T-helper 17 cell (primary cell): ENCODE measurements at regions not wholly inside any gene's neighbourhood (a gene's known extent, or its start where the extent isn't known, plus 50 kb on each side); places are given as distances from the start of the nearest gene placed in this dataset.

Source experiments
- ATAC-seq: fragments of 150-1000 bp; cut with Tn5 transposase; 2 replicates; pipeline ENCODE4 v1.10.0; 2021; ENCODE audit warnings: mild to moderate bottlenecking, moderate library complexity
- DNase-seq, 3 donors: peaks; one replicate each; pipeline versions ENCODE4 v3.0.0 to v3.0.0-alpha.2; 2020 to 2021
- H3K9me3 ChIP-seq: one replicate; pipeline ENCODE4 v1.7.0; 2013; ENCODE audit warnings: low read length, mild to moderate bottlenecking; ENCODE audit not compliant: control insufficient read depth, poor library complexity, severe bottlenecking
- H3K27ac Mint-ChIP-seq: one replicate; pipeline ENCODE4 v1.8.0; 2022; ENCODE audit warnings: mild to moderate bottlenecking, moderate library complexity, mixed read lengths
- H3K27me3 Mint-ChIP-seq: one replicate; pipeline ENCODE4 v1.8.0; 2022; ENCODE audit warnings: mixed read lengths
- H3K36me3 Mint-ChIP-seq: one replicate; pipeline ENCODE4 v1.8.0; 2022; ENCODE audit warnings: low read depth, mixed read lengths
- H3K4me1 Mint-ChIP-seq: one replicate; pipeline ENCODE4 v1.8.0; 2022; ENCODE audit warnings: mild to moderate bottlenecking, mixed read lengths
- H3K4me3 Mint-ChIP-seq: one replicate; pipeline ENCODE4 v1.8.0; 2022; ENCODE audit warnings: mild to moderate bottlenecking, moderate library complexity, mixed read lengths

DNA sequence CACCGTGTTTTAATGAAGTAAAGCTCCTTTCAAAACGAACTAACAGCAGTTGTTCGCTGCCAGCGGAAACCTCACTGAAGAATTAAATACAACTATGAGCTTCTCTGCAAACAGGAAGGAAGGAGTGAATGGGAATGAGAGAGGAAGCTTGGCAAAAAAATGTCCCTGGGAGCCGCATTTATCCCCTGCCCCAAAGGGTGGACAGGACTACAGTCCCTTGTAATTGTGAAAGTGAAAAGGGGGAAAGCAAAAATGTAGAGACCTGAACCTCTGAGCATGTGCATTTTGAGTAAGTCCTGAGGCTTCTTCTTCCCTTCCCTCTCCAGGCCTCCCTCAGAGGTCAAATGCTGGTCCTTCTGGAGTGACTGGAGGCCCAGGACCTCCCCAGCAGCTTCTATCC is 53.8 kb upstream of the BMP2K start:
- DNase-seq (no peak), ATAC-seq (no peak)
- Mint-ChIP-seq H3K36me3 (peaks cover 2% of the 10 kb centered on the region), H3K27ac (no peak overlapping the region), H3K4me3 (no peak overlapping the region), H3K4me1 (peaks cover 17% of the 10 kb centered on the region), H3K27me3 (no peaks in the 10 kb centered on the region)
- H3K9me3 ChIP-seq = no peaks in the 10 kb centered on the region

DNA sequence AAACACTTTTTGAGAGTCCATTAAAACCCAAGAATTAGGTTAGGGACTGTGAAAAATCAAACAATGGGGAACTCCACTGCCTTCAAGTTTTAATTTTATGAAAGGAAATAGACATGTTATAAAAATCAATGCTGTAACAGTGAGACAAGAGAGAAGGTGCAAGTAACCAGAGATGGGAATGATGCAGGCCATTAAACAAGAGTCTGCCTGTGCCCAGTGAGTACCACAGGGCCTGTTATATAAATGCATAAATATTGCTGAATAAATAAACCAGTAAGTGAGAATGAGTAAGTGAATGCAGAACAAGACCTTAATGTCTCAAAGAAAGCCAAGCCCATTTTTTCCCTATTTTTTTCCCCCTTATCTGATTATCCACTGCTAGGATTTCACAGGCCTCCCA is 53.3 kb upstream of the BMP2K start:
- H3K27me3 Mint-ChIP-seq = no peaks in the 10 kb centered on the region
- ATAC-seq = no peak
- H3K4me3 Mint-ChIP-seq = no peak overlapping the region
- H3K27ac Mint-ChIP-seq = no peak overlapping the region
- peaks cover 2% of the 10 kb centered on the region for H3K36me3 Mint-ChIP-seq
- peaks cover 17% of the 10 kb centered on the region for H3K4me1 Mint-ChIP-seq
- DNase-seq = no peak
- H3K9me3 ChIP-seq = no peaks in the 10 kb centered on the region
